ENCODE measurements at regions not wholly inside any gene's neighbourhood (a gene's known extent, or its start where the extent isn't known, plus 50 kb on each side); places are given as distances from the start of the nearest gene placed in this dataset.

DNA sequence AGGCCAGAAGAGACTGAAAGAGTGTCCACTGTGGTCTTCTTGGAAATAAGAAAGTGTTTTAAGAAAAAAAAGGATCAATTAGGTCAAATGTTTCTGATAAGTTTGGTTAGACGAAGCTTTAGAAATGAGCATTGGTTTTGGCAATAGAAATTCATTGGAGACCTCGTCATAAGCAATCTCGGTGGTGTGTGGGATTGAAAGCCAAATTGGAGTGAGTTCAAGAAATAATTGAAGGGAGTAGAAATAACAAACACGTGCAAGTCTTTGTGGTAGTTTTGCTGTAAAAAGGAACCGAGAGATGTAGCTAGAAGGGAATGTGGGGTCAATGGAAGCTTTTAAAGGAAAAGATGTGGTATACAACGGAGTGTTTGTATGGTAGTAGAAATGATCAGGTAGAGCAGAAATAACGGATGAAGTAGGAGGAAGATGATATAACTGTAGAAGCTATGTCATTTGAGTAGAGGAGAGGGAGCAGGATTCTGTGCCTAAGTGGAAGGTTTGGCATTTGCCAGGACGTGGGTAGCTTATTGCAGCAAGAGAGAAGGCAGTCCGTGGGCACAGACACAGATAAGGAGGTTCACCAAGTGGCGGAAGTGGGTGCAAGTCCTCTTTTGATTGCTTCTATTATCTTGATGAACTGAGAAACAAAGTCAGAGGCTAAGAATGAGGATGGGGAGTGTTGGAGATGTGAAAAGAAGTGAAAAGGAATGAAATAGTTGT is 146.2 kb downstream of the DACT1 start:
- H3K27ac Mint-ChIP-seq: no peak overlapping the region
- no peak for TF ChIP-seq CTCF (IDR thresholded peaks at IDR 0.05)
- no peak for DNase-seq
- peaks cover 17% of the 10 kb centered on the region for H3K27me3 Mint-ChIP-seq (ENCODE audit: insufficient read depth)
- no peaks in the 10 kb centered on the region for H3K36me3 Mint-ChIP-seq (ENCODE audit: low read depth)
- H3K9me3 Mint-ChIP-seq: no peaks in the 10 kb centered on the region
- H3K4me3 Mint-ChIP-seq: no peak overlapping the region
- no peaks in the 10 kb centered on the region for H3K4me1 Mint-ChIP-seq (ENCODE audit: low read depth)

DNA sequence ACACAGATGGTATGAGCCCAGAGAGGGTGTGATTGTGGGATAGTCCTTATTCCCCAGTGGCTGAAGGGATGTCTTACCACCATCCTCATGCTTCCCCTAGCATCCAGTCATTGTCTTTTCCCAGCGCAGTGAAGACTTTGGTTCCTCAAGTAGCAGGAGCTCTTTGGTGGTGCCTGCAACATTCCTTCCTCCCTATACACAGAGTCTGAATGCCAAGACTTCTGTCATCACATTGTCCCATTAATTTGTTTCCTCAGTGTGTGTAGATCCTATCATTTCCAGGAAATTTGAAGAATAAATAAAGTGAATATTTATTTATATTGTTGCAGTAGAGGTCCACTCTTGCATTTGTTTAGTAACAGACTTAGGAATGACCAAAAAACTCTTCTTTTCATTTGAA is 147.2 kb downstream of the DACT1 start:
- no peak for DNase-seq
- H3K4me3 Mint-ChIP-seq: no peak overlapping the region
- H3K9me3 Mint-ChIP-seq: no peaks in the 10 kb centered on the region
- no peaks in the 10 kb centered on the region for H3K36me3 Mint-ChIP-seq (ENCODE audit: low read depth)
- peaks cover 17% of the 10 kb centered on the region for H3K27me3 Mint-ChIP-seq (ENCODE audit: insufficient read depth)
- no peak overlapping the region for H3K27ac Mint-ChIP-seq
- TF ChIP-seq CTCF (IDR thresholded peaks at IDR 0.05): no peak
- no peaks in the 10 kb centered on the region for H3K4me1 Mint-ChIP-seq (ENCODE audit: low read depth)

DNA sequence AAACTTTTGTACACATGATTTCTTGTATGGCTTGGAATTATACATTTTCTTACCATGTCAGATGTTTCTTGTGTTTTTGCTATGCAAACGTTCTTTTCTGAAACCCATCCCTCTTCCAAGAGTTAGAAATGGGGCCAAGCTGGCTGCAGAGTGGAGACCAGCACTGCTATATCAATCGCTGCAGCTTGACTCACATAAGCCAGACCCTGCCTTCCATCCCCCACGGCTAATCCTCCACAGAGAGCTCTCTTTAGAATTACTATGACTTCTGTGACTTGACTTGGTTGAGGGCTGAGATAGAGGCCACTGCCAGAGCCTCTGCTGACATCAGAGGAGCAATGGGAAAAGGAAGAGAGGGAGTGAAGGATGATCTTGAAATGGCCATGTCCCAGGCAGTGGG is 147.9 kb downstream of the DACT1 start:
- no peaks in the 10 kb centered on the region for H3K9me3 Mint-ChIP-seq

DNA sequence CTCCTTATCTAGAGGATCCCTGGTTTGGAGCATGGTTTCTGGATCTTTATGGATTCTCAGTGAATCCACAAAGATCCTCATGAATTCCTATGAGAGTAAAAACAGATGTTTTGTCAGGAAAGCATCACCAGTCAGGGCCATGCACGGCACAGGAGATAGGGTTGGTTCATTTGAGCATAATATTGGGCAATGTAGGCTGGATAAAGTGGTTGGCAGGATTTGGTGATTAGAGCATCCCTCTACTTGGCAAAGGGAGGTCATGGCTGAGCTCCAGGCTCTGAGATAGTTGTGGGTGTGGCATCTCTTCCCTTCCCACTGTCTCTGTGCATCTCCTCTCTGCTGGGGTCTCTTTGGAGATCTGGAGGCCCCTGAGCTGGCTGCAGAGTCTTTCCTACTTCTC is 149.8 kb downstream of the DACT1 start:
- Mint-ChIP-seq H3K36me3 (ENCODE audit: low read depth) (no peaks in the 10 kb centered on the region), H3K4me1 (ENCODE audit: low read depth) (no peaks in the 10 kb centered on the region), H3K9me3 (no peaks in the 10 kb centered on the region), H3K27ac (no peak overlapping the region), H3K27me3 (ENCODE audit: insufficient read depth) (peaks cover 19% of the 10 kb centered on the region), H3K4me3 (no peak overlapping the region)
- TF ChIP-seq CTCF (IDR thresholded peaks at IDR 0.05): no peak
- DNase-seq: no peak

More for the DNA sequence above, 147.9 kb downstream of the DACT1 start:
- H3K4me1 Mint-ChIP-seq (ENCODE audit: low read depth): no peaks in the 10 kb centered on the region
- DNase-seq: no peak
- no peak for TF ChIP-seq CTCF (IDR thresholded peaks at IDR 0.05)
- no peaks in the 10 kb centered on the region for H3K36me3 Mint-ChIP-seq (ENCODE audit: low read depth)
- H3K4me3 Mint-ChIP-seq: no peak overlapping the region
- H3K27me3 Mint-ChIP-seq (ENCODE audit: insufficient read depth): peaks cover 18% of the 10 kb centered on the region
- H3K27ac Mint-ChIP-seq: no peak overlapping the region

DNA sequence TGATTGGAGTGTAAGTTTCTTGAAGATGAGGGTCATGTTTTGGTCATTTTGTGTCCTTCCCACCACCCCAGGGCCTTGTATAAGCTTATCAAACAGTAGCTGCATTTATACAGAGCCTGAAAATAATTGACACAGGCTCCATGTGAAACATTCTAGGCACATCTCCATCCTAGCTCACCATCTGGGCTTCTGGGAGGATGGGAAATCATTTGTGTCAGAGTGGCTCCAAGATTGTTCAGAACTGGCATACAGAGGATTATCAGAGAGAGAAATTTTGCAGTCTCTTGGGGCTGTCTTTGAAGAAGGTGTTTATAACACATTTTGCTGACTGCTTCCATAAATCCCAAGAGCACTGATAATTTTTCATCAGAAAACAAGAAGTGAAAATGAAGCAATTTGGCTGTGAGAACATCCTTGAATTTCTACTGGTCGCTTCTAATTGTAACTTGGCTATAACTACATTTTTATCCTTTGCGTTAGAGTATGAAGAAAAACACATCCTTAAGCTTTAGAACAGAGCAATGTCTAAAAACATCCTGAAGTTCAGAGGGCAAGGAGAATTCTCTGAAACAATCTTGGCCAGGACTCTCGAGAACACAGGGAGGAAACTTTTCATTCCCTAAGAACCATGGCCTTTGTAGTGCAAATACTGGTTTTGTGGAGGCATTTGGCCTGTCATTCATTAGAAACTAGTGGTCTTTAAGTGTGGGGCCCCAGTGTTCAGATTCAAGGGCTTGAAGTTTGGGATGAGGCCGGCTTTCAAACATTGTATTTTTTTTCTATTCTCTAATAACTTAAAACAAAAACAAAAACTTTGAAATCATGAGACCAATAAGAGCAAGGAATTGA is 151.1 kb downstream of the DACT1 start:
- DNase-seq: no peak
- Mint-ChIP-seq H3K4me1 (ENCODE audit: low read depth) (peaks cover 6% of the 10 kb centered on the region), H3K9me3 (no peaks in the 10 kb centered on the region), H3K4me3 (no peak overlapping the region), H3K27me3 (ENCODE audit: insufficient read depth) (peaks cover 22% of the 10 kb centered on the region), H3K36me3 (ENCODE audit: low read depth) (no peaks in the 10 kb centered on the region), H3K27ac (no peak overlapping the region)
- no peak for TF ChIP-seq CTCF (IDR thresholded peaks at IDR 0.05)
